PC-3 (cell line): ENCODE measurements at regions not wholly inside any gene's neighbourhood (a gene's known extent, or its start where the extent isn't known, plus 50 kb on each side); places are given as distances from the start of the nearest gene placed in this dataset.

Source experiments
- ATAC-seq: fragments of 200-7000 bp; cut with Tn5 transposase; 2 replicates; pipeline ENCODE4 v1.9.1; 2020; ENCODE audit warnings: mild to moderate bottlenecking, moderate library complexity
- BruUV-seq: library from RNA; stranded (reverse); fragments of 400-500 nt; replicated peaks from 2 replicates; lab custom pipeline; 2021; lab: Mats Ljungman, UMichigan
- CTCF ChIA-PET: fragments of 300-600 bp; sonication (Branson Sonifier 250); formaldehyde crosslinking; loops from one replicate; lab custom pipeline; 2022; ENCODE audit warnings: antibody characterized with exemption; lab: Charles Lee
- POLR2A ChIA-PET: fragments of 300-600 bp; sonication (Branson Sonifier 250); formaldehyde crosslinking; loops from one replicate; lab custom pipeline; 2022; ENCODE audit warnings: antibody characterized with exemption; ENCODE audit not compliant: unreplicated experiment; lab: Charles Lee
- DNase-seq: peaks from one replicate; pipeline ENCODE4 v3.0.0-alpha.2; 2015
- H2AFZ ChIP-seq: fragments of 300-600 bp; sonication (generic); 2 replicates; pipeline ENCODE4 v1.6.0; 2016; ENCODE audit warnings: antibody characterized with exemption, low read length
- H3F3A ChIP-seq: fragments of 300-600 bp; sonication (generic); one replicate; pipeline ENCODE4 v1.6.0; 2017; ENCODE audit warnings: antibody characterized with exemption, low read length, control low read depth, mild to moderate bottlenecking; ENCODE audit not compliant: unreplicated experiment
- H3K27ac ChIP-seq: fragments of 300-600 bp; sonication (generic); 2 replicates; pipeline ENCODE4 v1.5.1; 2016; ENCODE audit warnings: mild to moderate bottlenecking, low read length
- H3K27me3 ChIP-seq: fragments of 300-600 bp; sonication (generic); 2 replicates; pipeline ENCODE4 v1.6.1; 2016; ENCODE audit warnings: low read length, mixed read lengths
- H3K36me3 ChIP-seq: fragments of 300-600 bp; sonication (generic); 2 replicates; pipeline ENCODE4 v1.6.1; 2016; ENCODE audit warnings: low read depth, mixed run types, low read length, mixed read lengths
- H3K4me1 ChIP-seq: fragments of 300-600 bp; sonication (generic); 2 replicates; pipeline ENCODE4 v1.5.1; 2016; ENCODE audit warnings: low read length; ENCODE audit not compliant: insufficient read depth
- H3K4me2 ChIP-seq: fragments of 300-600 bp; sonication (generic); 2 replicates; pipeline ENCODE4 v1.6.0; 2016; ENCODE audit warnings: low read length
- H3K4me3 ChIP-seq: fragments of 300-600 bp; sonication (generic); 2 replicates; pipeline ENCODE4 v1.5.1; 2016; ENCODE audit warnings: mild to moderate bottlenecking, low read length, mixed read lengths
- H3K79me2 ChIP-seq: fragments of 300-600 bp; sonication (generic); 2 replicates; pipeline ENCODE4 v1.6.1; 2017; ENCODE audit warnings: low read length, mixed read lengths
- H3K9ac ChIP-seq: fragments of 300-600 bp; sonication (generic); 2 replicates; pipeline ENCODE4 v1.6.0; 2016; ENCODE audit warnings: mild to moderate bottlenecking, low read length
- H3K9me2 ChIP-seq: fragments of 300-600 bp; sonication (generic); replicated peaks from 2 replicates; pipeline ENCODE4 v1.6.1; 2016; ENCODE audit warnings: mixed run types, low read length, mixed read lengths
- H3K9me3 ChIP-seq: fragments of 300-600 bp; sonication (generic); 2 replicates; pipeline ENCODE4 v1.6.1; 2016; ENCODE audit warnings: low read length, mixed read lengths
- H4K20me1 ChIP-seq: fragments of 300-600 bp; sonication (generic); 2 replicates; pipeline ENCODE4 v1.6.1; 2016; ENCODE audit warnings: low read length, mixed read lengths
- EZH2 ChIP-seq: fragments of 300-600 bp; sonication (generic); IDR thresholded peaks from one replicate; pipeline ENCODE4 v1.6.1; 2017; ENCODE audit warnings: antibody characterized with exemption, mild to moderate bottlenecking, low read length; ENCODE audit not compliant: unreplicated experiment
- EZH2phosphoT487 ChIP-seq: fragments of 300-600 bp; sonication (generic); IDR thresholded peaks from 2 replicates; pipeline ENCODE4 v1.6.1; 2018; ENCODE audit warnings: mild to moderate bottlenecking, antibody characterized with exemption, low read length, borderline replicate concordance
- intact Hi-C: fragments of 100-400 bp; cut with micrococcal nuclease; formaldehyde crosslinking; loops from 2 replicates; pipeline ENCODE4 v1.9.0; 2023
- TF ChIP-seq, protein P1 (sequence below): fragments of 300-600 bp; sonication (generic); conservative IDR thresholded peaks from 2 replicates; pipeline ENCODE4 v1.5.1; 2017; ENCODE audit warnings: antibody characterized with exemption, low read depth, mild to moderate bottlenecking, low read length

- no TSS peak for BruUV-seq
Measured at GRCh38 chr10:70980687-70981086, 92.3 kb upstream of the PCBD1 start.

GRCh38 chr10:70981171-70981836 lies 92.9 kb upstream of the PCBD1 start:
- DNase-seq: no peak
- H3K27me3 ChIP-seq: peaks cover 1% of the 10 kb centered on the region; the same call in 1 of the 2 replicates
- H3K79me2 ChIP-seq: no peaks in the 10 kb centered on the region
- H3K9ac ChIP-seq: no peak overlapping the region
- H3K4me1 ChIP-seq: peaks cover 17% of the 10 kb centered on the region; the same call in 1 of the 2 replicates
- intact Hi-C loops: no loop called here
- no TSS peak for BruUV-seq
- no peaks in the 10 kb centered on the region for H3F3A ChIP-seq
- no peak overlapping the region for H3K27ac ChIP-seq
- H3K9me2 ChIP-seq: no peaks in the 10 kb centered on the region
- no peak overlapping the region for H2AFZ ChIP-seq
- no peak for ATAC-seq
- H3K9me3 ChIP-seq: no peaks in the 10 kb centered on the region
- H3K4me3 ChIP-seq: no peak overlapping the region
- TF ChIP-seq EZH2 (no peak), EZH2phosphoT487 (no peak)
- TF ChIP-seq, protein P1, sequence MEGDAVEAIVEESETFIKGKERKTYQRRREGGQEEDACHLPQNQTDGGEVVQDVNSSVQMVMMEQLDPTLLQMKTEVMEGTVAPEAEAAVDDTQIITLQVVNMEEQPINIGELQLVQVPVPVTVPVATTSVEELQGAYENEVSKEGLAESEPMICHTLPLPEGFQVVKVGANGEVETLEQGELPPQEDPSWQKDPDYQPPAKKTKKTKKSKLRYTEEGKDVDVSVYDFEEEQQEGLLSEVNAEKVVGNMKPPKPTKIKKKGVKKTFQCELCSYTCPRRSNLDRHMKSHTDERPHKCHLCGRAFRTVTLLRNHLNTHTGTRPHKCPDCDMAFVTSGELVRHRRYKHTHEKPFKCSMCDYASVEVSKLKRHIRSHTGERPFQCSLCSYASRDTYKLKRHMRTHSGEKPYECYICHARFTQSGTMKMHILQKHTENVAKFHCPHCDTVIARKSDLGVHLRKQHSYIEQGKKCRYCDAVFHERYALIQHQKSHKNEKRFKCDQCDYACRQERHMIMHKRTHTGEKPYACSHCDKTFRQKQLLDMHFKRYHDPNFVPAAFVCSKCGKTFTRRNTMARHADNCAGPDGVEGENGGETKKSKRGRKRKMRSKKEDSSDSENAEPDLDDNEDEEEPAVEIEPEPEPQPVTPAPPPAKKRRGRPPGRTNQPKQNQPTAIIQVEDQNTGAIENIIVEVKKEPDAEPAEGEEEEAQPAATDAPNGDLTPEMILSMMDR: no peak
- no peaks in the 10 kb centered on the region for H4K20me1 ChIP-seq
- no peaks in the 10 kb centered on the region for H3K36me3 ChIP-seq
- CTCF ChIA-PET: no interaction called here
- POLR2A ChIA-PET: no interaction called here
- H3K4me2 ChIP-seq: no peak overlapping the region

More at GRCh38 chr10:70980687-70981086, 92.3 kb upstream of the PCBD1 start:
- Histone ChIP-seq H3K27me3 (peaks cover 8% of the 10 kb centered on the region; the same call in 1 of the 2 replicates), H3K9me2 (no peaks in the 10 kb centered on the region), H2AFZ (no peak overlapping the region), H3K4me3 (no peak overlapping the region), H4K20me1 (no peaks in the 10 kb centered on the region), H3K4me2 (no peak overlapping the region), H3K27ac (no peak overlapping the region), H3F3A (no peaks in the 10 kb centered on the region), H3K9ac (no peak overlapping the region), H3K36me3 (no peaks in the 10 kb centered on the region), H3K4me1 (peaks cover 11% of the 10 kb centered on the region; the same call in 1 of the 2 replicates), H3K79me2 (no peaks in the 10 kb centered on the region), H3K9me3 (no peaks in the 10 kb centered on the region)
- DNase-seq (no peak), ATAC-seq (no peak)
- ChIA-PET CTCF (no interaction called here), POLR2A (no interaction called here)
- intact Hi-C loops: no loop called here
- TF ChIP-seq EZH2phosphoT487 (no peak), EZH2 (no peak)
- TF ChIP-seq, protein P1: no peak

GRCh38 chr10:70981936-70982335 lies 93.6 kb upstream of the PCBD1 start:
- CTCF ChIA-PET: no interaction called here
- intact Hi-C loops: no loop called here
- no peaks in the 10 kb centered on the region for H3K27me3 ChIP-seq

More at GRCh38 chr10:70981936-70982335, 93.6 kb upstream of the PCBD1 start:
- Histone ChIP-seq H3K4me1 (peaks cover 17% of the 10 kb centered on the region; the same call in 1 of the 2 replicates), H2AFZ (no peak overlapping the region), H3K36me3 (no peaks in the 10 kb centered on the region), H3K4me3 (no peak overlapping the region), H3K9me2 (no peaks in the 10 kb centered on the region), H4K20me1 (no peaks in the 10 kb centered on the region), H3K27ac (no peak overlapping the region), H3K79me2 (no peaks in the 10 kb centered on the region), H3K4me2 (no peak overlapping the region), H3K9me3 (no peaks in the 10 kb centered on the region), H3K9ac (no peak overlapping the region), H3F3A (no peaks in the 10 kb centered on the region)
- no TSS peak for BruUV-seq
- ATAC-seq: no peak
- POLR2A ChIA-PET: no interaction called here
- TF ChIP-seq EZH2phosphoT487 (no peak), EZH2 (no peak)
- TF ChIP-seq, protein P1: no peak
- DNase-seq: no peak
